NCI-H146 (cell line): ENCODE measurements at regions not wholly inside any gene's neighbourhood (a gene's known extent, or its start where the extent isn't known, plus 50 kb on each side); places are given as distances from the start of the nearest gene placed in this dataset.

Experiments
- DNase-seq: peaks from one replicate; lab custom pipeline; 2025; lab: John Stamatoyannopoulos, UW

- no peak for DNase-seq
Observed at GRCh38 chrX:68947882-68948605, 119.2 kb downstream of the EFNB1 start.

GRCh38 chrX:68945603-68946228 lies 116.9 kb downstream of the EFNB1 start:
- DNase-seq = no peak

- no peak for DNase-seq
Observed at GRCh38 chrX:68945081-68945602, 116.3 kb downstream of the EFNB1 start.

GRCh38 chrX:68944211-68944610 lies 115.4 kb downstream of the EFNB1 start:
- DNase-seq = no peak

- no peak for DNase-seq
Observed at GRCh38 chrX:68942840-68943239, 114.0 kb downstream of the EFNB1 start.

GRCh38 chrX:68942104-68942503 lies 113.3 kb downstream of the EFNB1 start:
- DNase-seq = no peak

GRCh38 chrX:68941385-68941952 lies 112.6 kb downstream of the EFNB1 start:
- DNase-seq = no peak

DNA sequence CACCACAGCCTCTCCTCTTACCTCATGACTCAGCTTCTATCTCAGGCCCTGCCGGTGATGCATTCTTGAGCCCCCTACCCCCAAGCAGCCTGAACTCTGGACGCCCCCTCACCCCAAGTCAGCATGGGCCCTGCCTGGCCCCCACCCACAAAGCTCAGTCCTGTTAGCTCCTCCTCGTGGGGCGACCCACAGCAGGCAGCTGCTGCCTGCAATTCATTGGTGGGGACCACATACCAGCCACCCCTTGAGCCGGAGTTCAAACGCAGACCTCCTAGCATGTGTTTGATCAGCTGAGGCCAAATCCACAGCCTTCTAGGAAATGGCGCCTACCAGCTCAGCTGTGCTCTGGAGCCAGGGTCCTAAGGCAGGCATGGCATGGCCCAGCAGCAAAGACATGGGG lies 111.8 kb downstream of the EFNB1 start:
- DNase-seq = no peak

- DNase-seq = no peak
Observed at GRCh38 chrX:68939868-68940267, 111.0 kb downstream of the EFNB1 start.

- no peak for DNase-seq
Observed at GRCh38 chrX:68938244-68939004, 109.6 kb downstream of the EFNB1 start.

- no peak for DNase-seq
Observed at GRCh38 chrX:68937581-68937980, 108.8 kb downstream of the EFNB1 start.

- no peak for DNase-seq
Observed at GRCh38 chrX:68936608-68937007, 107.8 kb downstream of the EFNB1 start.

DNA sequence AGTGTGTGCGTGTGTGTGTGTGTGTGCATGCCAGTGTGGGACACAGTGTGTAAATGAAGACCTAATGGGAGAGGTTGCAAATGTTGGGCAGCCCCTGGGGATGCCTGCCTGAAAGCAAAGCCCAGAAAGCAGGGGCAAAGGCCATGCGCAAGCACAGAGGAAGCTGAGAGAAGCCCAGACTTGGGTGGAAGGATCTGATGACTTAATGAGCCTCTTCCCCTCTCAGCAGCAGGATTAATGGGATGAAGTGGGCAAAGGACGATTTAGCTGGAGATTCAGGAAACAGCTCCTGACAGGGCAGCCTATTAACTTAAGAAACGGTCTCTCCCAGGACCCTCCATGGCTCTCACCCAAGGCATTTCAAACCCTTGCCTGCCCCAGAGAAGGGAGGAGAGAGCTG lies 107.3 kb downstream of the EFNB1 start:
- DNase-seq = no peak

- DNase-seq = no peak
Observed at GRCh38 chrX:68935362-68935761, 106.5 kb downstream of the EFNB1 start.

GRCh38 chrX:68934922-68935321 lies 106.1 kb downstream of the EFNB1 start:
- no peak for DNase-seq

- DNase-seq = no peak
Observed at GRCh38 chrX:68934421-68934820, 105.6 kb downstream of the EFNB1 start.

- no peak for DNase-seq
Observed at GRCh38 chrX:68932611-68933010, 103.8 kb downstream of the EFNB1 start.

- DNase-seq = no peak
Observed at GRCh38 chrX:68931345-68931744, 102.5 kb downstream of the EFNB1 start.

- no peak for DNase-seq
Observed at GRCh38 chrX:68930542-68931317, 101.9 kb downstream of the EFNB1 start.

DNA sequence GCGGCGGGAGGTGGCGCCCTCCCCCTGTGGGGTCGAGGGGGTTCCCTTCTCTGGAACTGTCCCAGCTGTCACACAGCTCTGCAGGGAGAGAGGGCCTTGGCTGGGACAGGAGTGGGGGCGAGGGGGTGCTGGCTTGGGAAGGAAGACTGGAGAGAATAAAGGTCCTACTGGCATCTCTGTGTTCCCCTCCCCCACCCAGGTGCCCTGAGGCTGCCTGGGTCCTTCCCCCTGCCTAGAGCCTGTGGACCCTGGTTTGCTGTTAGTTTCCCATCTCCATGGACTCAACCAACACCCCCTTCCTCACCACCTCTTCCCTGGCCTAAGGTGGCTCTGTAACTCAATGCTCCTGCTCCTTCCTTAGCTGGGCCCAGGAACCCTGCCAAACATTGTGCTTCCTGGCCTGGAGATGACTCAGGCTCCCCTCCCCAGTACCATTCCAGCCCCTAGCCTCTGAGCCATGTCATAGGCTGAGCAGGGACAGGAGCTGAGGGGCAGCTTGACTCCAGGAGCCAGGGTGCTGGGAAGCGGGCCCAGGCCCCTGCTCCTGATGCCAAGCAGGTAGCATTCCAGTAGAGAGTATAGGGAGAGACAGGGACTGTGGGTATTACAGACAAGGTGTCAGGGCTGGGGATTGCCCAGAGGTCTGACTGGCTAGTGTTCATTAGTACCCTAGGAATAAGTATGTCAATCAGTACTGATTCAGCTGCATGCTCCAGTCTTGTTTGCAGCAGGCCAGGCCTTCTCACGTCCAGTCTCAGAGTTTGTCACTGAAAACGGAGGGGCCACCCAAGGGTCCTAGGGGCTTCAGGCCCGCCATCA lies 100.7 kb downstream of the EFNB1 start:
- no peak for DNase-seq

DNA sequence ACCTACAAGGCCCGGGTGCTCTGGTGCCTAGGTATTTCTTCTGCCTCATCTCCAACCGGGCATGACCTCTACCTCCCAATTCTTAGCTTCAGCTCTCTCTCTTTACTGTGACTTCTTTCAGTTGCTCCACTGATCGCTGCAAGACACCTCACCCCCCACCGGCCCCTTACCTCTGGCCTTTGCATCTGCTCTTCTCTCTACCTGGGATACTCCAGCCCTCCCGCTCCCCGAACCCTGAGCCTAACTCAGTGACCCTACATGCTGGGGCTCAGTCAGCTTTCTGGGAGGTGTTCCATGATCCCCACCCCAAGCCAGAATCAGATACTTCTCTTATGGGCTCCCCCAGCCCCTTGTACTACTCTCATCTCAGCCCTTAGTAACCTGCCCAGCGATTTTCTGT lies 99.6 kb downstream of the EFNB1 start:
- DNase-seq = no peak
